H1 (cell line): ENCODE measurements at regions not wholly inside any gene's neighbourhood (a gene's known extent, or its start where the extent isn't known, plus 50 kb on each side); places are given as distances from the start of the nearest gene placed in this dataset.

Source experiments
- CTCF ChIA-PET: fragments of 300-600 bp; sonication (Branson Sonifier 250); formaldehyde crosslinking; loops from one replicate; lab custom pipeline; 2021; ENCODE audit not compliant: partially characterized antibody; lab: Charles Lee
- POLR2A ChIA-PET: fragments of 300-600 bp; sonication (Branson Sonifier 250); formaldehyde crosslinking; loops from one replicate; lab custom pipeline; 2021; ENCODE audit warnings: inconsistent platforms; ENCODE audit not compliant: partially characterized antibody; lab: Charles Lee
- DNase-seq, 2 experiments: peaks; one replicate each; pipeline versions ENCODE4 v3.0.0 to v3.0.0-alpha.2; 2010 to 2022; ENCODE audit warnings: low spot score in 2 of 2, low read depth in 1 of 2, mixed read lengths in 1 of 2
- FAIRE-seq: peaks from 2 replicates; lab custom pipeline; 2011; peaks lifted over from hg19 to GRCh38; lab: Jason Lieb, UNC
- H2AFZ ChIP-seq: 2 replicates; pipeline ENCODE4 v1.8.1; 2012; ENCODE audit warnings: low read length, inconsistent platforms
- H2AK5ac ChIP-seq: 2 replicates; pipeline ENCODE4 v1.6.1; 2013; ENCODE audit warnings: low read depth, low read length
- H2BK120ac ChIP-seq: replicated peaks from 2 replicates; pipeline ENCODE3; 2013; ENCODE audit warnings: low read depth, low read length, inconsistent platforms
- H2BK12ac ChIP-seq: 2 replicates; pipeline ENCODE4 v1.6.1; 2013; ENCODE audit warnings: low read depth, low read length
- H2BK15ac ChIP-seq: 2 replicates; pipeline ENCODE4 v1.6.1; 2013; ENCODE audit warnings: low read length
- H2BK20ac ChIP-seq: 2 replicates; pipeline ENCODE4 v1.6.1; 2013; ENCODE audit warnings: low read length
- H2BK5ac ChIP-seq: 2 replicates; pipeline ENCODE4 v1.6.1; 2013; ENCODE audit warnings: low read depth, low read length
- H3K14ac ChIP-seq: 2 replicates; pipeline ENCODE4 v1.6.1; 2013; ENCODE audit warnings: inconsistent platforms; ENCODE audit not compliant: insufficient read length
- H3K18ac ChIP-seq: 2 replicates; pipeline ENCODE4 v1.6.1; 2013; ENCODE audit warnings: low read length; ENCODE audit errors: extremely low read depth
- H3K23ac ChIP-seq: 2 replicates; pipeline ENCODE4 v1.6.1; 2013; ENCODE audit warnings: inconsistent platforms; ENCODE audit not compliant: insufficient read length
- H3K23me2 ChIP-seq: 2 replicates; pipeline ENCODE4 v1.6.1; 2013; ENCODE audit warnings: low read depth, low read length
- H3K27ac ChIP-seq: 2 replicates; pipeline ENCODE4 v1.6.1; 2011; ENCODE audit warnings: low read depth, low read length, inconsistent platforms
- H3K27me3 ChIP-seq, 4 experiments: replicated peaks in 1 of 4; 1 replicate in 1 of 4; 2 replicates in 3 of 4; pipeline versions ENCODE4 v1.6.1 to v1.8.1; 2011 to 2013; ENCODE audit warnings: low read length in 3 of 4, mild to moderate bottlenecking in 3 of 4, inconsistent platforms in 2 of 4, mixed read lengths in 2 of 4, moderate library complexity in 1 of 4; ENCODE audit not compliant: control insufficient read depth in 3 of 4, insufficient read depth in 3 of 4; ENCODE audit errors: extremely low read depth in 1 of 4
- H3K36me3 ChIP-seq, 4 experiments: 2 replicates each; pipeline versions ENCODE4 v1.6.1 to v1.8.1; 2011 to 2013; ENCODE audit warnings: mild to moderate bottlenecking in 4 of 4, low read length in 3 of 4, moderate library complexity in 2 of 4, control low read depth in 1 of 4, inconsistent platforms in 1 of 4; ENCODE audit not compliant: insufficient read depth in 4 of 4, control insufficient read depth in 2 of 4
- H3K4ac ChIP-seq: replicated peaks from 2 replicates; pipeline ENCODE3; 2013; ENCODE audit warnings: low read length, low read depth, mixed read lengths, inconsistent platforms; ENCODE audit not compliant: insufficient read length
- H3K4me1 ChIP-seq, 4 experiments: replicated peaks in 1 of 4; 1 replicate in 1 of 4; 2 replicates in 3 of 4; pipeline versions ENCODE4 v1.6.1 to v1.8.1; 2011 to 2013; ENCODE audit warnings: low read length in 3 of 4, inconsistent platforms in 2 of 4, mixed read lengths in 1 of 4; ENCODE audit not compliant: insufficient read depth in 4 of 4, control insufficient read depth in 3 of 4
- H3K4me2 ChIP-seq, 2 experiments: 2 replicates each; pipeline versions ENCODE4 v1.6.1 to v1.8.1; 2011 to 2013; ENCODE audit warnings: low read depth in 2 of 2, low read length in 2 of 2, control low read depth in 1 of 2, inconsistent platforms in 1 of 2, mild to moderate bottlenecking in 1 of 2; ENCODE audit not compliant: insufficient read depth in 1 of 2
- H3K4me3 ChIP-seq, 4 experiments: fragments of 200-600, 300-600 bp in 1 of 4; sonication (generic), shearing (Covaris generic), sonication (Bioruptor Twin) in 1 of 4; 2 replicates each; pipeline versions ENCODE4 v1.5.1 to v1.8.1; 2011 to 2016; ENCODE audit warnings: low read length in 4 of 4, low read depth in 3 of 4, control low read depth in 2 of 4, inconsistent platforms in 2 of 4, mild to moderate bottlenecking in 2 of 4, mixed read lengths in 1 of 4, moderate library complexity in 1 of 4; ENCODE audit not compliant: insufficient read depth in 2 of 4; ENCODE audit errors: extremely low read depth in 1 of 4
- H3K56ac ChIP-seq: replicated peaks from 2 replicates; pipeline ENCODE3; 2013; ENCODE audit warnings: low read depth, mild to moderate bottlenecking, mixed read lengths, low read length, inconsistent platforms; ENCODE audit not compliant: insufficient read length
- H3K79me1 ChIP-seq: 2 replicates; pipeline ENCODE4 v1.6.1; 2013; ENCODE audit warnings: low read depth, low read length, control low read depth
- H3K79me2 ChIP-seq, 2 experiments: 2 replicates each; pipeline versions ENCODE4 v1.6.1 to v1.8.1; 2012 to 2013; ENCODE audit warnings: low read length in 2 of 2, mild to moderate bottlenecking in 2 of 2, inconsistent platforms in 1 of 2; ENCODE audit not compliant: insufficient read depth in 2 of 2, control insufficient read depth in 1 of 2
- H3K9ac ChIP-seq, 4 experiments: replicated peaks in 1 of 4; 1 replicate in 1 of 4; 2 replicates in 3 of 4; pipeline versions ENCODE4 v1.6.1 to v1.8.1; 2011 to 2013; ENCODE audit warnings: low read depth in 3 of 4, low read length in 3 of 4, control low read depth in 2 of 4, mild to moderate bottlenecking in 2 of 4, moderate library complexity in 2 of 4, inconsistent platforms in 1 of 4; ENCODE audit errors: extremely low read depth in 1 of 4
- H3K9me3 ChIP-seq, 2 experiments: 2 replicates each; pipeline versions ENCODE4 v1.6.1 to v1.8.1; 2012 to 2013; ENCODE audit warnings: mild to moderate bottlenecking in 2 of 2, moderate library complexity in 2 of 2, control low read depth in 1 of 2, inconsistent platforms in 1 of 2, low read depth in 1 of 2, low read length in 1 of 2, mixed read lengths in 1 of 2; ENCODE audit not compliant: insufficient read depth in 2 of 2
- H4K20me1 ChIP-seq, 2 experiments: replicated peaks in 1 of 2; 2 replicates each; pipeline versions ENCODE3 to v1.8.1; 2011 to 2013; ENCODE audit warnings: inconsistent platforms in 2 of 2, low read length in 2 of 2, mild to moderate bottlenecking in 1 of 2; ENCODE audit not compliant: insufficient read depth in 2 of 2, control insufficient read depth in 1 of 2
- H4K5ac ChIP-seq: 2 replicates; pipeline ENCODE4 v1.6.1; 2013; ENCODE audit warnings: low read length, low read depth, mixed read lengths, inconsistent platforms; ENCODE audit not compliant: insufficient read length
- H4K8ac ChIP-seq: 2 replicates; pipeline ENCODE4 v1.8.0; 2013; ENCODE audit warnings: mild to moderate bottlenecking, moderate library complexity, low read length, inconsistent platforms; ENCODE audit not compliant: insufficient read depth; ENCODE audit errors: extremely low read depth
- H4K91ac ChIP-seq: replicated peaks from 2 replicates; pipeline ENCODE3; 2013; ENCODE audit warnings: low read length, mixed read lengths, inconsistent platforms; ENCODE audit not compliant: insufficient read length
- BRCA1 ChIP-seq: IDR thresholded peaks from 2 replicates; pipeline ENCODE4 v1.6.1; 2012; ENCODE audit warnings: low read depth, low read length, improper control_type of control experiment
- KDM5A ChIP-seq: fragments of 200-600 bp; IDR thresholded peaks from 2 replicates; pipeline ENCODE4 v1.7.1; 2012; ENCODE audit warnings: mild to moderate bottlenecking, low read length, inconsistent platforms, mixed read lengths
- NANOG ChIP-seq: IDR thresholded peaks from 2 replicates; pipeline ENCODE4 v1.6.1; 2011; ENCODE audit warnings: low read length, low read depth, mild to moderate bottlenecking, inconsistent platforms; ENCODE audit not compliant: insufficient read depth, poor library complexity, severe bottlenecking
- TAF7 ChIP-seq: optimal IDR thresholded peaks from 2 replicates; pipeline ENCODE3; 2011; ENCODE audit warnings: low read depth, mild to moderate bottlenecking, inconsistent platforms, low read length, moderate library complexity, borderline replicate concordance
- ZNF274 ChIP-seq: IDR thresholded peaks from 2 replicates; pipeline ENCODE4 v1.7.0; 2012; ENCODE audit warnings: low read length, borderline replicate concordance; ENCODE audit errors: extremely low read depth
- WGBS, 2 experiments: shearing (Covaris generic) in 1 of 2; methylation state at CpG; one replicate each; pipeline versions ENCODE4 v1.1.6 to v1.1.7; 2013 to 2015; ENCODE audit warnings: low lambda C conversion rate in 2 of 2, mixed read lengths in 2 of 2, inconsistent platforms in 1 of 2, low coverage in 1 of 2, missing lambda C conversion rate in 1 of 2; ENCODE audit not compliant: insufficient replicate concordance in 2 of 2, insufficient coverage in 1 of 2, insufficient read length in 1 of 2; ENCODE audit errors: extremely low coverage in 1 of 2, missing lambda C conversion rate in 1 of 2; 5-methylcytosine and 5-hydroxymethylcytosine counted together

DNA sequence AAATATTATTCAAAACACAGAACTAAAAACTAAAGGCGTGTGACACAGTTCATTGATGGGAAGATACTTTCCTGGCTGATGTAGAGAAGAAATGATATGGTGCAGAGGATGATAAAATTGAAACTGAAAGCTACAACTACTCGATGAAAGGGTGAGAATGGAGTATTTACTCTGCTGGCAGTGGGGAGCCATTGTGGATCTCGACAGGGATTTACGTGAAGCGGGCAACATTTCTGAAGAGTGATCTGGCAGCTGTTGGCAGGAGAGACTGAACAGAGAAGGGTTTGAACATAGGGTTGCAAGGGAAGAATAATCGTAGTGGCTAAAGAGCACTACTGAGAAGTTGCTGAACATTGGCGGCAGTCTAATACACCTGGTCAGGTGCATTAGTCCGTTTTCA lies 464.9 kb downstream of the PDZRN4 start:
- Histone ChIP-seq H3K4me3 (no peak overlapping the region), H3K4me2 (no peak overlapping the region), H2BK120ac (no peak overlapping the region), H3K23me2 (no peaks in the 10 kb centered on the region), H4K8ac (no peak overlapping the region), H4K20me1 (no peaks in the 10 kb centered on the region), H3K56ac (no peak overlapping the region), H3K27me3 (peaks cover 0 to 1% (median 0%) of the 10 kb centered on the region in 4 experiments; a peak in 1 of 7 replicates), H3K36me3 (no peaks in the 10 kb centered on the region), H2BK12ac (no peak overlapping the region), H4K91ac (no peak overlapping the region), H3K23ac (no peak overlapping the region), H3K4ac (no peak overlapping the region), H2BK15ac (no peak overlapping the region), H3K9ac (no peak overlapping the region), H2AFZ (no peak overlapping the region), H3K14ac (no peak overlapping the region), H3K79me2 (no peaks in the 10 kb centered on the region), H4K5ac (no peak overlapping the region), H3K27ac (no peak overlapping the region), H2BK5ac (no peak overlapping the region), H3K18ac (no peak overlapping the region), H2AK5ac (no peak overlapping the region), H3K4me1 (no peaks in the 10 kb centered on the region), H3K9me3 (peaks cover 0 to 5% of the 10 kb centered on the region in 2 experiments; a peak in 1 of 4 replicates), H2BK20ac (no peak overlapping the region), H3K79me1 (no peaks in the 10 kb centered on the region)
- DNase-seq: no peak
- 82% methylated on average over 8 of the region's 8 CpGs; no CpG with 5 or more reads in 1 of the 2 experiments for WGBS, 2 experiments
- ChIA-PET POLR2A (no interaction called here), CTCF (no interaction called here)
- no peak for FAIRE-seq
- TF ChIP-seq ZNF274 (no peak), BRCA1 (no peak), KDM5A (no peak), TAF7 (no peak), NANOG (no peak)
